ENCODE measurements at regions not wholly inside any gene's neighbourhood (a gene's known extent, or its start where the extent isn't known, plus 50 kb on each side); places are given as distances from the start of the nearest gene placed in this dataset.

DNA sequence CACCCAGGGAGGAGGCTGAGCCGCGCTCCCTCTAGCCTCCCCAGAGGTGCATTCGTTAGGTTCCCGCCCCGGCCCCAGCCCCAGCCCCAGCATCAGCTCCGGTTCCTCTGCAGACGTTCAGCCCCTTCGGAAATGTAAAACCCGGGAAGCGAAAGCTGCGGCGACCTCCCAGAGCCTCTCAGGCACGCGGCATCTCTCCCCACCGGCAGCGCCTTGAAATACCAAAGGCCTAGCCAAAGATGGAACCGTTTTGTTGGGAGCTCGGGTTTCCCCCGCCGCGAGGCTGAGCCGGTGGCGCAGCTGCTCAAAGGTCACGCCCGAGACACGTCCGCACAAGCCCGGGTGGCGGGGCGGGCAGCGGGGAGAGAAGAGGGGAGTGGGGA lies 77.8 kb upstream of the HES1 start (continued):
- TF ChIP-seq, protein P1, sequence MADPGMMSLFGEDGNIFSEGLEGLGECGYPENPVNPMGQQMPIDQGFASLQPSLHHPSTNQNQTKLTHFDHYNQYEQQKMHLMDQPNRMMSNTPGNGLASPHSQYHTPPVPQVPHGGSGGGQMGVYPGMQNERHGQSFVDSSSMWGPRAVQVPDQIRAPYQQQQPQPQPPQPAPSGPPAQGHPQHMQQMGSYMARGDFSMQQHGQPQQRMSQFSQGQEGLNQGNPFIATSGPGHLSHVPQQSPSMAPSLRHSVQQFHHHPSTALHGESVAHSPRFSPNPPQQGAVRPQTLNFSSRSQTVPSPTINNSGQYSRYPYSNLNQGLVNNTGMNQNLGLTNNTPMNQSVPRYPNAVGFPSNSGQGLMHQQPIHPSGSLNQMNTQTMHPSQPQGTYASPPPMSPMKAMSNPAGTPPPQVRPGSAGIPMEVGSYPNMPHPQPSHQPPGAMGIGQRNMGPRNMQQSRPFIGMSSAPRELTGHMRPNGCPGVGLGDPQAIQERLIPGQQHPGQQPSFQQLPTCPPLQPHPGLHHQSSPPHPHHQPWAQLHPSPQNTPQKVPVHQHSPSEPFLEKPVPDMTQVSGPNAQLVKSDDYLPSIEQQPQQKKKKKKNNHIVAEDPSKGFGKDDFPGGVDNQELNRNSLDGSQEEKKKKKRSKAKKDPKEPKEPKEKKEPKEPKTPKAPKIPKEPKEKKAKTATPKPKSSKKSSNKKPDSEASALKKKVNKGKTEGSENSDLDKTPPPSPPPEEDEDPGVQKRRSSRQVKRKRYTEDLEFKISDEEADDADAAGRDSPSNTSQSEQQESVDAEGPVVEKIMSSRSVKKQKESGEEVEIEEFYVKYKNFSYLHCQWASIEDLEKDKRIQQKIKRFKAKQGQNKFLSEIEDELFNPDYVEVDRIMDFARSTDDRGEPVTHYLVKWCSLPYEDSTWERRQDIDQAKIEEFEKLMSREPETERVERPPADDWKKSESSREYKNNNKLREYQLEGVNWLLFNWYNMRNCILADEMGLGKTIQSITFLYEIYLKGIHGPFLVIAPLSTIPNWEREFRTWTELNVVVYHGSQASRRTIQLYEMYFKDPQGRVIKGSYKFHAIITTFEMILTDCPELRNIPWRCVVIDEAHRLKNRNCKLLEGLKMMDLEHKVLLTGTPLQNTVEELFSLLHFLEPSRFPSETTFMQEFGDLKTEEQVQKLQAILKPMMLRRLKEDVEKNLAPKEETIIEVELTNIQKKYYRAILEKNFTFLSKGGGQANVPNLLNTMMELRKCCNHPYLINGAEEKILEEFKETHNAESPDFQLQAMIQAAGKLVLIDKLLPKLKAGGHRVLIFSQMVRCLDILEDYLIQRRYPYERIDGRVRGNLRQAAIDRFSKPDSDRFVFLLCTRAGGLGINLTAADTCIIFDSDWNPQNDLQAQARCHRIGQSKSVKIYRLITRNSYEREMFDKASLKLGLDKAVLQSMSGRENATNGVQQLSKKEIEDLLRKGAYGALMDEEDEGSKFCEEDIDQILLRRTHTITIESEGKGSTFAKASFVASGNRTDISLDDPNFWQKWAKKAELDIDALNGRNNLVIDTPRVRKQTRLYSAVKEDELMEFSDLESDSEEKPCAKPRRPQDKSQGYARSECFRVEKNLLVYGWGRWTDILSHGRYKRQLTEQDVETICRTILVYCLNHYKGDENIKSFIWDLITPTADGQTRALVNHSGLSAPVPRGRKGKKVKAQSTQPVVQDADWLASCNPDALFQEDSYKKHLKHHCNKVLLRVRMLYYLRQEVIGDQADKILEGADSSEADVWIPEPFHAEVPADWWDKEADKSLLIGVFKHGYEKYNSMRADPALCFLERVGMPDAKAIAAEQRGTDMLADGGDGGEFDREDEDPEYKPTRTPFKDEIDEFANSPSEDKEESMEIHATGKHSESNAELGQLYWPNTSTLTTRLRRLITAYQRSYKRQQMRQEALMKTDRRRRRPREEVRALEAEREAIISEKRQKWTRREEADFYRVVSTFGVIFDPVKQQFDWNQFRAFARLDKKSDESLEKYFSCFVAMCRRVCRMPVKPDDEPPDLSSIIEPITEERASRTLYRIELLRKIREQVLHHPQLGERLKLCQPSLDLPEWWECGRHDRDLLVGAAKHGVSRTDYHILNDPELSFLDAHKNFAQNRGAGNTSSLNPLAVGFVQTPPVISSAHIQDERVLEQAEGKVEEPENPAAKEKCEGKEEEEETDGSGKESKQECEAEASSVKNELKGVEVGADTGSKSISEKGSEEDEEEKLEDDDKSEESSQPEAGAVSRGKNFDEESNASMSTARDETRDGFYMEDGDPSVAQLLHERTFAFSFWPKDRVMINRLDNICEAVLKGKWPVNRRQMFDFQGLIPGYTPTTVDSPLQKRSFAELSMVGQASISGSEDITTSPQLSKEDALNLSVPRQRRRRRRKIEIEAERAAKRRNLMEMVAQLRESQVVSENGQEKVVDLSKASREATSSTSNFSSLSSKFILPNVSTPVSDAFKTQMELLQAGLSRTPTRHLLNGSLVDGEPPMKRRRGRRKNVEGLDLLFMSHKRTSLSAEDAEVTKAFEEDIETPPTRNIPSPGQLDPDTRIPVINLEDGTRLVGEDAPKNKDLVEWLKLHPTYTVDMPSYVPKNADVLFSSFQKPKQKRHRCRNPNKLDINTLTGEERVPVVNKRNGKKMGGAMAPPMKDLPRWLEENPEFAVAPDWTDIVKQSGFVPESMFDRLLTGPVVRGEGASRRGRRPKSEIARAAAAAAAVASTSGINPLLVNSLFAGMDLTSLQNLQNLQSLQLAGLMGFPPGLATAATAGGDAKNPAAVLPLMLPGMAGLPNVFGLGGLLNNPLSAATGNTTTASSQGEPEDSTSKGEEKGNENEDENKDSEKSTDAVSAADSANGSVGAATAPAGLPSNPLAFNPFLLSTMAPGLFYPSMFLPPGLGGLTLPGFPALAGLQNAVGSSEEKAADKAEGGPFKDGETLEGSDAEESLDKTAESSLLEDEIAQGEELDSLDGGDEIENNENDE (IDR thresholded peaks at IDR 0.05; ENCODE audit: insufficient replicate concordance, low read length) = no peak
- TF ChIP-seq, protein P2, sequence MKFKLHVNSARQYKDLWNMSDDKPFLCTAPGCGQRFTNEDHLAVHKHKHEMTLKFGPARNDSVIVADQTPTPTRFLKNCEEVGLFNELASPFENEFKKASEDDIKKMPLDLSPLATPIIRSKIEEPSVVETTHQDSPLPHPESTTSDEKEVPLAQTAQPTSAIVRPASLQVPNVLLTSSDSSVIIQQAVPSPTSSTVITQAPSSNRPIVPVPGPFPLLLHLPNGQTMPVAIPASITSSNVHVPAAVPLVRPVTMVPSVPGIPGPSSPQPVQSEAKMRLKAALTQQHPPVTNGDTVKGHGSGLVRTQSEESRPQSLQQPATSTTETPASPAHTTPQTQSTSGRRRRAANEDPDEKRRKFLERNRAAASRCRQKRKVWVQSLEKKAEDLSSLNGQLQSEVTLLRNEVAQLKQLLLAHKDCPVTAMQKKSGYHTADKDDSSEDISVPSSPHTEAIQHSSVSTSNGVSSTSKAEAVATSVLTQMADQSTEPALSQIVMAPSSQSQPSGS (IDR thresholded peaks at IDR 0.05; ENCODE audit: low read length) = no peak
- TF ChIP-seq SRF (IDR thresholded peaks at IDR 0.05; ENCODE audit: low read depth, low read length) = no peak
- no peak for TF ChIP-seq GTF2F1 (IDR thresholded peaks at IDR 0.05; ENCODE audit: borderline replicate concordance, low read depth, low read length)
- TF ChIP-seq MAFK (IDR thresholded peaks at IDR 0.05; ENCODE audit: low read depth, low read length) = no peak

Data from H1 (cell line).